ENCODE measurements at regions not wholly inside any gene's neighbourhood (a gene's known extent, or its start where the extent isn't known, plus 50 kb on each side); places are given as distances from the start of the nearest gene placed in this dataset.

DNA sequence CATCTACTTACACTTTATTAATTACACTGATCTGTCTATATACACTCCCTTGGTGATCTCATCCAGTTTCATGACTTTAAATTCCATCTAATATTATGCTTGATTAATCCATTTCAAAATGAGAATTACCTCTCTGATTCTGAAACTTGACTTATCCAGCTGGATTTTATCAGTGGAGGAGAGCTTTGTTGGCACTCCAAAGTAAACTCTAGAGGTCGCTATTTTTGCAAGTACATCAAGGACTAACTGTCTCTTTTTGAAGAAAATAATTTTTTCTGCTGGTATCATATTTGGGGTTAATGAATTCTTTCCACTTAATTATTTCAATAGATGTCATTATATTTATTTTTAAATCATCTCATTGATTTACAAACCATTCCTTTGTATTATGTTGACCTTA, 630.3 kb upstream of the MAN1A1 start:
- H4K20me1 ChIP-seq (replicated peaks; ENCODE audit: insufficient read depth), result no peaks in the 10 kb centered on the region
- H3K27me3 ChIP-seq (ENCODE audit: insufficient read depth), result no peaks in the 10 kb centered on the region
- H3K27ac ChIP-seq (ENCODE audit: low read depth), result no peak overlapping the region
- H3K79me2 ChIP-seq (replicated peaks; ENCODE audit: insufficient read depth), result no peaks in the 10 kb centered on the region
- Mint-ChIP-seq H3K4me3 (no peak overlapping the region), H3K36me3 (ENCODE audit: low read depth) (no peaks in the 10 kb centered on the region), H3K9me3 (no peaks in the 10 kb centered on the region), H3K27ac (no peak overlapping the region), H3K27me3 (ENCODE audit: insufficient read depth, low read depth, poor library complexity) (no peaks in the 10 kb centered on the region), H3K4me1 (peaks cover 4% of the 10 kb centered on the region; the same call in 1 of the 3 replicates)
- DNase-seq (ENCODE audit: low spot score), result peak; percentile 69
- H3K4me2 ChIP-seq, result no peak overlapping the region
- H3K36me3 ChIP-seq (ENCODE audit: insufficient read depth), result no peaks in the 10 kb centered on the region
- TF ChIP-seq, protein P1, sequence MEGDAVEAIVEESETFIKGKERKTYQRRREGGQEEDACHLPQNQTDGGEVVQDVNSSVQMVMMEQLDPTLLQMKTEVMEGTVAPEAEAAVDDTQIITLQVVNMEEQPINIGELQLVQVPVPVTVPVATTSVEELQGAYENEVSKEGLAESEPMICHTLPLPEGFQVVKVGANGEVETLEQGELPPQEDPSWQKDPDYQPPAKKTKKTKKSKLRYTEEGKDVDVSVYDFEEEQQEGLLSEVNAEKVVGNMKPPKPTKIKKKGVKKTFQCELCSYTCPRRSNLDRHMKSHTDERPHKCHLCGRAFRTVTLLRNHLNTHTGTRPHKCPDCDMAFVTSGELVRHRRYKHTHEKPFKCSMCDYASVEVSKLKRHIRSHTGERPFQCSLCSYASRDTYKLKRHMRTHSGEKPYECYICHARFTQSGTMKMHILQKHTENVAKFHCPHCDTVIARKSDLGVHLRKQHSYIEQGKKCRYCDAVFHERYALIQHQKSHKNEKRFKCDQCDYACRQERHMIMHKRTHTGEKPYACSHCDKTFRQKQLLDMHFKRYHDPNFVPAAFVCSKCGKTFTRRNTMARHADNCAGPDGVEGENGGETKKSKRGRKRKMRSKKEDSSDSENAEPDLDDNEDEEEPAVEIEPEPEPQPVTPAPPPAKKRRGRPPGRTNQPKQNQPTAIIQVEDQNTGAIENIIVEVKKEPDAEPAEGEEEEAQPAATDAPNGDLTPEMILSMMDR (conservative IDR thresholded peaks at IDR 0.05; ENCODE audit: low read depth in 2 of 2), result peak; percentile 59 to 85
- TF ChIP-seq STAT1 (IDR thresholded peaks at IDR 0.05; ENCODE audit: unreplicated experiment), result no peak
- H2AFZ ChIP-seq, result no peak overlapping the region
- no peak overlapping the region for H3K4me3 ChIP-seq
- H3K9me2 ChIP-seq (ENCODE audit: insufficient read depth), result no peaks in the 10 kb centered on the region
- ATAC-seq, result no peak
- no peaks in the 10 kb centered on the region for H3F3A ChIP-seq (replicated peaks; ENCODE audit: low read depth)
- H3K4me1 ChIP-seq (ENCODE audit: insufficient read depth), result peaks cover 4% of the 10 kb centered on the region; the same call in 1 of the 2 replicates

DNA sequence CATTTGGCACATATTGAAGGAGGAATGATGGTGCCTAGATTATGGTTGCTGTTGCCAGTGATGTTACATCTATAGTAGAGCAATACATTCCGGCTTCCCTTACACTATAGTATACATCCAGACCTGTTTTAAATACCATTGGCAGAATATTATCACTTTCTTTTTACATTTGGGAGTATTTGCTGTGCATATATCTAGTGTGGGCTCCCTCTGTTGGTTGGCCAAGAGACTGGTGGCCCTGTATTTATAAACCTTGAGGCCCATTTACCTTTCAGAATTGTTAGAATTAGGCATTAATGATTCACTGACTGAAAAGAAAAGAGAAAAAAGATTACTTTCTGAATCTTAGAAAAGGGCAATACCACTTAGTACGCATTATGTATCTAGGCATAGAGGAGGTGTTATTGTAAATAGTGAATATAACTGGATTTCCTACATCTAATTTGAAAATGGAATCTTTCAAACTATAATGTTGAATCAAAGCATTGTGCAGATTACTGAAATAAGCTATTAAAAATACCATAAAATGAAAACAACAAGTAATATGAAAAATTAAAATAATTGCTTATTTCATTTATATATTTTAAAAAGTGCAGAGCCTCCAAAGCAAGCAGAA, 628.8 kb upstream of the MAN1A1 start:
- Mint-ChIP-seq H3K9me3 (no peaks in the 10 kb centered on the region), H3K27me3 (ENCODE audit: insufficient read depth, low read depth, poor library complexity) (no peaks in the 10 kb centered on the region), H3K27ac (no peak overlapping the region), H3K4me1 (peaks cover 4% of the 10 kb centered on the region; the same call in 1 of the 3 replicates), H3K36me3 (ENCODE audit: low read depth) (no peaks in the 10 kb centered on the region), H3K4me3 (no peak overlapping the region)
- Histone ChIP-seq H3K4me3 (no peak overlapping the region), H3K4me2 (no peak overlapping the region), H3K9me2 (ENCODE audit: insufficient read depth) (no peaks in the 10 kb centered on the region), H4K20me1 (replicated peaks; ENCODE audit: insufficient read depth) (no peaks in the 10 kb centered on the region), H3F3A (replicated peaks; ENCODE audit: low read depth) (no peaks in the 10 kb centered on the region), H2AFZ (no peak overlapping the region), H3K79me2 (replicated peaks; ENCODE audit: insufficient read depth) (no peaks in the 10 kb centered on the region), H3K36me3 (ENCODE audit: insufficient read depth) (no peaks in the 10 kb centered on the region), H3K27me3 (ENCODE audit: insufficient read depth) (no peaks in the 10 kb centered on the region), H3K27ac (ENCODE audit: low read depth) (no peak overlapping the region), H3K4me1 (ENCODE audit: insufficient read depth) (peaks cover 4% of the 10 kb centered on the region; the same call in 1 of the 2 replicates)
- peak; percentile 51 for DNase-seq (ENCODE audit: low spot score)
- TF ChIP-seq ZNF331 (CRISPR knock-in tag; IDR thresholded peaks at IDR 0.05; ENCODE audit: low read depth), result no peak
- TF ChIP-seq, protein P1 (conservative IDR thresholded peaks at IDR 0.05; ENCODE audit: low read depth in 2 of 2), result peak; percentile 60 to 69
- peak; percentile 33; the same call in 2 of the 3 replicates for ATAC-seq
